ENCODE measurements at regions not wholly inside any gene's neighbourhood (a gene's known extent, or its start where the extent isn't known, plus 50 kb on each side); places are given as distances from the start of the nearest gene placed in this dataset.
"Not testable (repeated sequence)": the region's sequence is repeated elsewhere in the genome, so short reads cannot be mapped to it uniquely, and the experiment has no call there.

DNA sequence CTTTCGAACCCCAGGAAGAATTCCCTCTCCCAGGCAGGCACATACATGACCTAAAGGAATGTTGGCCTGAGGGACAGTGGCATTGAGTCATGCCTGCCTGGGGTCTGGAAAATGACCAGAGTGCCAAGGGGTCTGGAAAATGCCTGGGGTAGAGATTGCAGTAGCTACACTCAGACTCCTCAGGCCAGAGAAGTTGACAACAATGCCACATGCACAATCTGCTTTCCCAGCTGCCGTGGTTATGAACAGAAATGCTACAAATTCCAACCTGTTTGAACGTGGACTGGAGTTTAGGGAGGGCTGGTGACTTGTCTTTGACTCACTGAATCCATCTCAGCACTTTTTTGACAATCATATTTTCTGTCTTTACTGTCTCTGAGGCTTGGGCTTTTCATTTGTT is 250.0 kb downstream of the ABCC12 start:
- no peak for DNase-seq (ENCODE audit: low spot score)

DNA sequence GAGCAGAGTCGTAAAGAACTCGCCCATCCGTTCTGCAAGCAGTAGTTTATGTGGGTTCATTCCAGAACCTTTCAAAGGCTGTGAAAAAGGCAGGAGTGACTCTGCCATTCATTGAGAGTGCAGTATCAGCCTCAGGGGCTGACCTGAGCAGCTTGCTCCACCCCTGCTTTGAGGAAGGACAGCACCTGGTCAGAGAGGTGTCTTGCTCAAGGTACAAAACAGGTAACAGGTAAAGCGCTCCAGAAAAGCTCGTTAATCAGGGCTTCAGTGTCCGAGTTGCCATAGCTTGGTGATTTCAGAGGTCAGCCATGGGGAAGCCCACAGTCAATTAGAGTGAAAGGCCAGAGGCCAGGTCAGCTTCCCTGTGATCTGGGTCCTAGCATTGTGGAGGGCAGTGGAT is 251.1 kb downstream of the ABCC12 start:
- no peak for DNase-seq (ENCODE audit: low spot score)

DNA sequence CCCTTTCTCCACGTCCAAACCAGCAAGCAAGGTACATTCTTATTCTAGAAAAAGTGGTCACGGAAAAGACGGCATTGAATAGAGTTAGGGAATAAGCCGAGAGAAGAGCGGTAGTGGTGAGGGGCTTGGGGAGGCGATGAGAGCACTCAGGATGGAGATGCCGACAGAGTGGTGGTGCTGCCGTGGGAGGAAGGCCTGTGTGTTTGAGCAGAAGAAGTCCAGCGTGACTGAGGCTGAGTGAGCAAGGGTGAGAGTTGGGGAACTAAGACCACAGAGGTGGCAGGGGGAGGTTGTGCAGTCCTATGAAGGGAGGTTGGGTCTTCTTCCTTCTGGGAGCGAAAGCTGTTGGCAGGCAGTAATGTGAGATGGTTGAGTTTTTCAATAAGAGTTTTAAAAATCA is 252.3 kb downstream of the ABCC12 start:
- DNase-seq (ENCODE audit: low spot score): no peak

DNA sequence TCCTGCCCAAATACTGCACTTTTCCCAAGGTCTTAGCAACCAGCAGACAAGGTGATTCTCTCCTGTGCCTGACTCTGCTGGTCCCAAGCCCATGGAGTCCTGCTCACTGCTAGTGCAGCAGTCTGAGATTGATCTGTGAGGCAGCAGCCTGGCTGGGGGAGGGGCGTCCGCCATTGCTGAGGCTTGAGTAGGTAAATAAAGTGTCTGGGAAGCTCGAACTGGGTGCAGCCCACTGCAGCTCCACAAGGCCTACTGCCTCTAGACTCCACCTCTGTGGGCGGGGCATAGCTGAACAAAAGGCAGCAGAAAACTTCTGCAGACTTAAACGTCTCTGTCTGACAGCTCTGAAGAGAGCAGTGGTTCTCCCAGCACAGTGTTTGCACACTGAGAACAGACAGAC is 258.7 kb downstream of the ABCC12 start:
- DNase-seq (ENCODE audit: low spot score): not testable (repeated sequence)

DNA sequence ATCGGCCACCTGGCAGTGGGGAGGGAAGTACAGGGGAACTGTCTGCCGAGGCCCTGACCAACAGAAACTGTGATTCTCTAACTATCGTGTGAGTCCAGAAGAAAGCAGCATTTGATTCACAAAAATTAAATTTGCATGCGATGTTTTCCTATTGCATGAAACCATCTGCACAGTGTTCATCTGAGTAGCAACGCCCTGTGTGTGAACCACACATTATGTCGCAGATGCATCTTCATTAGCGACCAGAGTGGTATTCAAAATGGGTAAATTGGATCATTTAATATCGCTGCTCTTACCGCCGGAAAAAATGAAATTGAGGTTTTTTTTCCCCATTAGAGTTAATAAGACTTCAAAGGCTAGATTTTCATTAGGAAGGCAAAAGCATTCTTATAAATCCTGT is 260.6 kb downstream of the ABCC12 start:
- DNase-seq (ENCODE audit: low spot score): no peak

DNA sequence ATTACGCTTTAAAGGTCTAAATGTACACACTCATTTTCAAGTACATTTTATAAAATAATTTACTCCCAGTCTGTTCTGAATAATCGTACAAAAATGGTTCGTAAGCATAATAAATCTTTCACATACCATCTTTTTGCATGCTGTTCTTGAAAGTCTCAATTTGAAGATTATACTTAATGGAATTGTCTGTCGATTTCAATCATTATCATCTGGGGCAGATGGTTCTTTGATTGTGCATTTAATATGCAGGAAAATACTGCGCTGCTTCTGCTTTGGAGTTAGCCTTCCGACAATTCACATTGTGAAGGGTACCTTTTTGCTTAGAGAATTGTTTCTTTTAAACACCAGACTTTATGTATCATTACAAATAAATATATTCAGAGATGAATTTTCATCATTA is 262.8 kb downstream of the ABCC12 start:
- DNase-seq (ENCODE audit: low spot score): no peak

DNA sequence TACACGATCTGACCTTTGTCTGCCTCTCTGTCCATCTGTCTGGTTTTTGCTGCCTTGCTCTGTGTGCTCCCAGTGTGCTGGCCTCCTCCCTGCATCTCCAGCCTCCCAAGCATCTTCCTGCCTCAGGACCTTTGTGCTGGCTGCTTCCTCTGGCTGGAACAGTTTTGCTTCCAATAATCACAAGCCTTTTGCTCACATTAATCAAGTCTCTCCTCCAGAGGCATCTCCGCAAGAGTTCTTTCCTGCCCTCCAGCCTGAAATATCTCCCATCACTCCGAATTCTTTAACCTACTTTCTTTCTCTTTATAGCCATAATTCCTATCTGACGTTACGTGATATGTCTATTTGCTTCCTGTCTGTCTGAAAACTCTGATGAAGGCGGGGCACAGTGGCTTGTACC is 267.1 kb downstream of the ABCC12 start:
- no peak for DNase-seq (ENCODE audit: low spot score)

DNA sequence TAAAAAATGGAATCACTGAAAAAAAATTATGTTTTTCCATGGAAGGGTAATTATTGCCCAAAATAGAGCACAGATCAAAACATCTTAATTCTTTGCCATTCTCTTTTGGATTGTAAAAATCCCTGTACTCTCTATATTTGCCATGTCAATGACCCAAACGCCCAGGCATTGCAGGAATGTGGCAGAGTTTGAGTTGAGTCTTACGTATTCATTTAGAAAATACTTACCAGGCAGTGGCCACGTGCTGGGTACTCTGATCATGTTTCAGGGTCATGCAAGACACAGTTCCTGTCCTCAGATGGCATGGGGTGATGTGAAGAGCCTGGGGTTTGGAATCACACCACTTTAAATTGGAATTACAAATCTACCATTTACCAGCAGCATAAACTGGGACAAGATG is 267.7 kb downstream of the ABCC12 start:
- DNase-seq (ENCODE audit: low spot score): no peak

DNA sequence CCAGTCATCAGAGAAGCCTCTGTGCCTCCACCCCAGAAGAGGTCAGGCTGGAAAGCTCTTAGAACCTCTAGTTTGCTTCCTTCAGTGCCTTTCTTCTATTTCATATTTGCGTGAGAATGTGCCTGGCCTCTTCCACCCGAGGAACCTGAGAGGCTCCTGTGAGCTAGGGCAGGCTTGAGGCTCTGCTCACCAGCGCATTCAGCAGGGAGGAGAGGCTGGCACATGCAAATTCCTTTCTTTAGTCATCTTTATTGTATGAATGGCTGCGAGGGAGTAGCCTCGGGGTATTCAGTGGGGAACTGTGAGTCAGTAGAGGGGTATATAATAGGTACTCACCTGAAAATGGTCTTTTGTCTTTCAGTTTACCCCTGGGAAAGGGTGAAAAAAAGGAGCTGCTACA is 268.3 kb downstream of the ABCC12 start:
- no peak for DNase-seq (ENCODE audit: low spot score)

DNA sequence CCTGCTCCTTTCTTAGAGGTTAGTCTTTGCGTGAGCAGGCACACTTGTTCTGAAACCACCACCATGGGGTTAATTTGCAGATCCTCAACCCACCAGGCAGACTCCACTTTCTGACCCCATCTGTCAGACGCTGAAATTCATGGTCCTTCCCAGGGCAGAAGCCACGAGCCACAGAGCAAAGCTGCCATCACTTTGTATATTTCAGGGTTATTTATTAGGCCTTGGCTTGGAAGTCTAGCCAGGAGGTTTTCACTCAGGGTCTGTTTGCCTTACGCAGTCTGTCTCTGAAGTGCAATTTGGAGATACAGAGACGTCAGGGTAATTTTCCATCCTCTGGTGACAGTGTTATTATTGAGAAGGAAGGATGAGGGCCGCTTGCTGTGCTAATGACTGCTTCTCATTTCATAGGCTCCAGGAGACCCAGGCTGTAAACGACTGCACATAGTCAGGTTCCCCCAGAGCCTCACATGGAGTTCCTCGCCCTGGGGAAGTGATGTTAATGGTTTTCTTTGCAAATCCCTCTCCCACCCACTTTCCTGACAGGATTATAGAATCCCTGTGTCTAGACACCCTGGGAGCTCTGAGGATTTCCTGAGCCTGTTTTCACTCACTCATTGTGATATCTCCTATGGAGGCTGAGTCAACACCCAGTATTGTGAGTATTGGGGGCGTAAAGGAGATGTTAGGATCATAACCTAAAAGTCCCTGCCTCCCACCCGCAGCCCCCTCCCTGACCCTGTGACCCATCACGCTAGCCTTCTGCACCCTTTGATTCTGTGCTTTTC is 269.0 kb downstream of the ABCC12 start:
- DNase-seq (ENCODE audit: low spot score): no peak

DNA sequence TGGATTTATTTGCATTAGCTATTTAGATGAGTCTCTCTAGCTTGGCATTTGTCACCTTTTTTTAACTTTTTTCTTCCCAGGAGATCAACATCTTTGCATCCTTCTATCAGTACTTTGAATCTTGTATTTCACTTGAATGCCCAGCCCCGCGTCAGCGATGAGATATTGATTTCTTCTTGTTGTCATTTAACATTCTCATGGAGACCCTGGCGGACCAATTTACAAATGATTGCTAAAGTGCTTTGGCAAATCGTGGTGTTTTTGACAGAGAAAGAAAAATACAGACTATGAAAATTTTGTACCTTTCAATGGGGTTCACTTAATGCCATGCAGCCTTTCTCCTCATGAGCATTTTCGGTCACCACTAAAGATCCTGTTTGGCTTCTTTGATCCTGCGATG is 269.7 kb downstream of the ABCC12 start:
- no peak for DNase-seq (ENCODE audit: low spot score)

DNA sequence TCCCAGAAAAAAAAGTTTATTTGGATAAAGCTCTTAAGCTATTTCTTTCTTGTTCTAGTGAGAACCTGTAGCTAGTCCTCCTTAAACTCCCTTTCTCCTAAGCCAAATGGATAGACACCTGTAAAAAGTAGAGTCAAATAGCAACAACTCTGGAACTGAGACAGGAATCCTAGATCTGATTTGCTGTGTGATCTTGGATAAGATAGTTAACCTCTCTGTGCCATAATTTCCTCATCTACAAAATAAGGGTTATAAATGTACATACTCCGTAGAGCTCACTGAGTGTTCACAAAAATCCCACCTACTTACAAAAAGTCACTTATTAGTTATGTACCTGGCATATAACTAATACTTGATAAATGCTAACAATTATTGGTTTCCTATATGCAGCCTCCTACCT is 270.3 kb downstream of the ABCC12 start:
- no peak for DNase-seq (ENCODE audit: low spot score)

DNA sequence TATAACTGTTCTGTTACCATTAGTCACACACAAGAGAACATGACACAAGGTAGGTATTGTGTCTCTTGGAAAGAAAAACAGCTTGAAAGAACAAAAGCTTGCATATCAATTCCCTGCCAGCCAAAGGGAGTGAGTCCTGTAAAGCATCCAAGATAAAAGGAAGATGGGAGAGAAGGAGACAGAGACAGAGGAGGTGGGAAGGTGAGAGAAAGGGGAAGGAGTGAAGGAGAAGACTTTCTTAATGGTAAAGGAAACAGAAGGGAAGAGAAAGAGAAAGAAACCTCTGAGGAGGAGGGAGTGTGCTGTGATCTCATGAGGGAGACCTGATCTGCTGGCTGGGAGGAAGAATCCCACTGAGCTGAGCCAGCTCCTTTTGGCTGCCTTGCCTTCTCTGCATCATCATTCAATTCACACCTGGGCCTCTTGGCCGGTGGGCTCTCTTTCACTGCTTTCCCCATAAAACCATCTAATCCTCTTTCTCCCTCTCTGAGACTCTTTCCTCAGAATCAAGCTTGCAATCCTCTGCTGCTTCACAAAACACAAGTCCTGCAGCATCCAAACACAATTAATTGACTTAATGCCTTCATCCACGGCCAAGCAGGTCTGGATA is 271.6 kb downstream of the ABCC12 start:
- no peak for DNase-seq (ENCODE audit: low spot score)

DNA sequence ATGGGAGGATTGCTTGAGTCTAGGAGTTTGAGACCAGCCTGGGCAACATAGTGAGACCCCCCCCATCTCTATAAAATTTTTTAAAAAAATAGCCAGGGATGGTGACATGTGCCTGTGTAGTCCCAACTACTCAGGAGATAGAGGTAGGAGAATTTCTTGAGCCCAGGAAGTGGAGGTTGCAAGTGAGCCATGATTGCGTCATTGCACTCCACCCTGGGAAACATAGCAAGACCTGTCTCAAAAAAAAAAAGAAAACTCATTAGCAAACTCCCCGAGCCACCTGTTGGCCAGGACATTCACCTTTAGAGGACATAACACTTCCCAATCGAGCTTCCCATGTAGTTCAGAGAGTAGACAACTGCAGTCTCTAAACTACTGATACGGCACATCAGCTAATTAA is 274.2 kb downstream of the ABCC12 start:
- DNase-seq (ENCODE audit: low spot score): no peak

DNA sequence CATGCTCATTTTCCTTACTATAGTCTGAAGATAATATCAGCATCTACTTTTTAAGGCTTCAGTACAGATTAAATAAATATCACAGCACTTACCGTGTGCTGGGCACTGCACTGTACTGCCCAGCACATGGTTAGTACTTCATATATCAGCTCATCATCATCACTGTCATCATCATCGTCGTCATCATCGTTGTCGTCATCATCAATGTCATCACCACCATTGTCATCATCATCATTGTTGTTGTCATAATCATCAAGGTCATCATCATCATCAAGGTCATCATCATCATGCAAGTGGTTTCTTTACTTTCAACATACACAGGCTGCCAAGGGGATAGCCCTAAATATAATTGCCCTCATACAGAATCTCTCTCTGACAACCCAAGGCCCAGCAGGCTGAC is 275.1 kb downstream of the ABCC12 start:
- no peak for DNase-seq (ENCODE audit: low spot score)

DNA sequence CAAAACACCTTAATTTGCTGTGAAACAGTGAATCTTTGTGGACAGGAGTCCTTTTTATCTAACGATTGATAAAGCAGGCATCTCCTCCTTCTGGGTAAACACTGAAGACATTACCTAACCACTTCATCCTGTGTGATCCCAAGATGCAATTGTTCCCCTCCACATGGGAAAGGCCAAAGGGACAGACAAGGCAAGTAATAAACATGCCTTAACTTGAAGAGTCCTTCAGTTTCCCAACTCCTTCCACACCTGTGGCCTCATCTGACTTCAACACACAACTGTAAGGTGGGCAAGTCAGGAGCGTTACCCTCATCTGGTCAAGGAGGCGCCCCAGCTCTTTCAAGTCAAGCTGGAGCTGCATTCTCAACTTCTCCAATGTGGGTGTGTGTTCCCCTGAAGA is 278.6 kb downstream of the ABCC12 start:
- no peak for DNase-seq (ENCODE audit: low spot score)

DNA sequence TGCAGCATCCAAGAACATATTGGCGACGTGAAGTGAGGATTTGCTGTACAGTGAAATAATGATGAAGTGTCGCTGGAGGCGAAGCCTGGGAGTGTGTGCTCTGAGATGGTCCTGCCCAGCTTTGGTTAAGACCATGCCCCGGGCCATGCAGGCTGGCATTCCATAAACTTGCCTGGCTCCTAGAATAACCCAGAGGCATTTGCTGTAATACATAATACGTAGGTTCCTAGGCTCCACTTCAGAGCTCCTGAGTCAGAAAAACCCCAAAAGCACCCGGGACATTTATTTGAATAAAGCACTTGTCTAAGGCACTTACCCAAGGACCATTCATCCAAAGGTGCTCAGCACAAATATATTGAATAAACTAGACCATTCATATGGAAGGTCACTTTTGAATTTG is 279.3 kb downstream of the ABCC12 start:
- DNase-seq (ENCODE audit: low spot score): no peak

DNA sequence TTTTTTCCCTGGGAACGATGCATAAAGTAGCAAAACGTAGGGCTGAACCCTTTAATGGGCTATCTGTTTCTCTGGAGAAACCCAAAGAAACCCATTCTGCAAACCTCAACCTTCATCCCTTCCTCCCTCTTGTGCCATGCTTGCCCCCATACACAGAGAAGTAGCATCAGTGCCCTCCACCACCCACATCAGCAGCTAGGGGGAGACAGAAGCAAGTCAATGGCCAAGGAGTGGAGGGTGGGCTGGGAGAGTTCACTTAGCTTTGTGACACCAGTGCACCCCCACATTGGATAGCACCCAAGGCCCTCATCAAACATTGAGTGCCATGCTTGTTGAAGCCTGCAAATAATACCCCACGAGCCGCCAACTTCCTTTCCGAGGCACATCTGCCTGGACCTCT is 282.4 kb downstream of the ABCC12 start:
- no peak for DNase-seq (ENCODE audit: low spot score)

DNA sequence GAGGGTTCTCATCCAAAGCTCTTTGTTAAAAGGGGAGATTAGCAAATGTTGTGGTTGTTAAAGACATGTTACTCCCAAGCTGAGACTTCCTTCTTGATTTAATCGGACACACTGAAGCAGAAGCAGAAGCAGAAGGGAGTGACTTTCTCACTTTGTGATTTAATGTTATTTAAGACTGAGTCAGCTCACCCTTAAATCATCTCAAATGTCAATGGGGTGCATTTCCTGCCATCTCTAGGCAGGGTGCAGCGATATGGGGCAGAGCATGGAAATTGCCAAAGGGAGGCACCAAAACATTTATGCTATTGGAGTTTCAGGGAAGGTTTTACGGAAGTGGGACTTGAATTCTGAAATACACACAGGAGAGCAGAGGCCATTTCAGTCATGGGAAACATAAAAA is 283.6 kb downstream of the ABCC12 start:
- DNase-seq (ENCODE audit: low spot score): no peak

DNA sequence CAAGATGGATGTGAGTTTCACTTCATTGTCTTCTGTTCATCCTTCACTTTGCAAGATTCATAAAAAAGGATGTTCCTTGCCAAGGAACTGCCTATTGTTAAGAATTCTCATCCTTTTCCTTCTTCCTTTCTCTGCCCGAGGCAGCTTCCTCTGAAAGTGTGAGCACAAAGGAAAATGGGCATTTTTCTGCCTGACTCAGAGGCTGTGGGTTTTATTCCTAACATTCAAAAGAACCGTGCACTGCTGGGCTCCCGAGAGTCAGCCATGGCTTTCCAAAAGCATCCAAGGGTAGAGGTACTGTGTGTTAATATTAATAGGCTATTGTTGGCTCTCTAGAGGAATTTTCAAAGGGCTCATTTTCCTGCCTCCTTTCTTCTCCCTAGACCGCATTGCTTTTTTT is 289.4 kb downstream of the ABCC12 start:
- no peak for DNase-seq (ENCODE audit: low spot score)

DNA sequence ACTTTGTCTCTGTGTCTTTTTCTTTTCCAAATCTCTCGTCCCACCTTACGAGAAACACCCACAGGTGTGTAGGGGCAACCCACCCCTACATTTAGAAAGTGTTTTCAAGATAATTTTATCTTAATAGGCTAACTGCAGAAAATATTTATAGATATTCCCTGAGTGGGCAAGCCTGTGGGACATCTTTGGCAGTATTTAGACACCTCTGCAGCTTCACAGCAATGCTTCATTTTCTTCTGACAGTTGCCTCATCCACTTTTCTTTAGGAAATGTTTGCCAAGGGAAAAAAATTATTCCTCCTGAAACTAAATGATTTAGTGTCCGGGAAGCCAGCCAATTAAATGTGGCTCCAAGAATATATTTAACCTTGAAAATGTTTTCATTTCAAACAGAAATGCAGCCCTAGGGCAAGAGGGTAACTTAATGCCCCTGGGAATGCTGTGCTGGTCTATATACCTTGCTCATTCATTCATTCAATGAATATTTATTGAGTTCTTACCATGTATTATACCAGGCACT is 290.4 kb downstream of the ABCC12 start:
- DNase-seq (ENCODE audit: low spot score): no peak

DNA sequence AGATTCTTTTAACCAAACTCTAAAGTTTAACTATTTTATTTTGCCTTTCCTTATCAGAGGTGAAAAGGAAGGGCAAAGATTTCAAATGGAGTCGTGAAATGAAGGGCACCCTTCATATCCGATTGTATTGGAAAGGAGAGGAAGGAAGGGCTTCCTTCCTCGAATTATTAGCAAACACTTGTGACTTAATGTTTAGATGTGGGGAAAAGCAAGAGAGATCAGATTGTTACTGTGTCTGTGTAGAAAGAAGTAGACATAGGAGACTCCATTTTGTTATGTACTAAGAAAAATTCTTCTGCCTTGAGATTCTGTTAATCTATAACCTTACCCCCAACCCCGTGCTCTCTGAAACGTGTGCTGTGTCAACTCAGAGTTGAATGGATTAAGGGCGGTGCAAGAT is 291.5 kb downstream of the ABCC12 start:
- DNase-seq (ENCODE audit: low spot score): not testable (repeated sequence)

DNA sequence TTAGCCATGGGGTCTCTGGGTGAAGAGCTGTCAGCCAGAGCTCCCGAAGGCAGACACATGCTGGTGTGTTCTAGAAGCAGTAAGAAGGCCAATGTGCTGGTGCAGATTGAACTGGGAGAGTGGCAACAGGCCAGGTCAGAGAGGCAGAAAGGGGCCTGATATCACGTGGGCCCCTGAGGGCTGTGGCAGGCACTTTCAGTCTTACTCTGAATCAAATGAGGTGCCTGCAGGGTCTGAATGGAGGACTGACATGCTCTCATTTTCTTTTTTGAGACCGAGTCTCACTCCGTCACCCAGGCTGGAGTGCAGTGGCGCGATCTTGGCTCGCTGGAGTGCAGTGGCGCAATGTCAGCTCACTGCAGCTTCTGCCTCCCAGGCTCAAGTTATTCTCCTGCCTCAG is 293.8 kb downstream of the ABCC12 start:
- no peak for DNase-seq (ENCODE audit: low spot score)

Data from HuH-7.5 (cell line).